T-helper 2 cell treated with Interferon-gamma antibody and Interleukin-4, amounts not matched to agents 5 μg/mL and 100 μg/mL, for 36 hours (primary cell): ENCODE measurements at regions not wholly inside any gene's neighbourhood (a gene's known extent, or its start where the extent isn't known, plus 50 kb on each side); places are given as distances from the start of the nearest gene placed in this dataset.

Source experiments
- DNase-seq: peaks from one replicate; pipeline ENCODE4 v3.0.0; 2021; ENCODE audit warnings: low spot score
- H3K27ac Mint-ChIP-seq: one replicate; pipeline ENCODE4 v1.8.0; 2021; ENCODE audit warnings: mild to moderate bottlenecking, mixed read lengths
- H3K27me3 Mint-ChIP-seq: one replicate; pipeline ENCODE4 v1.8.0; 2021; ENCODE audit warnings: low read depth, mixed read lengths
- H3K36me3 Mint-ChIP-seq: one replicate; pipeline ENCODE4 v1.8.0; 2021; ENCODE audit warnings: low read depth, mixed read lengths
- H3K4me1 Mint-ChIP-seq: one replicate; pipeline ENCODE4 v1.8.0; 2021; ENCODE audit warnings: low read depth, mixed read lengths
- H3K4me3 Mint-ChIP-seq: one replicate; pipeline ENCODE4 v1.8.0; 2022; ENCODE audit warnings: mild to moderate bottlenecking, moderate library complexity, mixed read lengths
- H3K9me3 Mint-ChIP-seq: one replicate; pipeline ENCODE4 v1.8.0; 2021; ENCODE audit warnings: mixed read lengths

GRCh38 chr13:57935965-57936364, 304.4 kb downstream of the PCDH17 start:
- Mint-ChIP-seq H3K4me3 (no peak overlapping the region), H3K27ac (no peak overlapping the region), H3K36me3 (no peaks in the 10 kb centered on the region), H3K9me3 (peaks cover 42% of the 10 kb centered on the region), H3K27me3 (no peaks in the 10 kb centered on the region), H3K4me1 (no peaks in the 10 kb centered on the region)
- DNase-seq, result no peak

- Mint-ChIP-seq H3K9me3 (peaks cover 28% of the 10 kb centered on the region), H3K36me3 (no peaks in the 10 kb centered on the region), H3K4me1 (no peaks in the 10 kb centered on the region), H3K27me3 (no peaks in the 10 kb centered on the region), H3K27ac (no peak overlapping the region), H3K4me3 (no peak overlapping the region)
- no peak for DNase-seq
Measured at GRCh38 chr13:57946361-57946760, 314.8 kb downstream of the PCDH17 start.

- no peaks in the 10 kb centered on the region for H3K27me3 Mint-ChIP-seq
- no peak for DNase-seq
- H3K27ac Mint-ChIP-seq, result no peak overlapping the region
- no peaks in the 10 kb centered on the region for H3K4me1 Mint-ChIP-seq
- peaks cover 35% of the 10 kb centered on the region for H3K9me3 Mint-ChIP-seq
- H3K36me3 Mint-ChIP-seq, result no peaks in the 10 kb centered on the region
- H3K4me3 Mint-ChIP-seq, result no peak overlapping the region
Measured at GRCh38 chr13:57948884-57949283, 317.3 kb downstream of the PCDH17 start.

- Mint-ChIP-seq H3K4me1 (no peaks in the 10 kb centered on the region), H3K27me3 (no peaks in the 10 kb centered on the region), H3K36me3 (no peaks in the 10 kb centered on the region), H3K27ac (no peak overlapping the region), H3K4me3 (no peak overlapping the region), H3K9me3 (peaks cover 71% of the 10 kb centered on the region)
- DNase-seq, result no peak
Measured at GRCh38 chr13:57969951-57970350, 338.4 kb downstream of the PCDH17 start.

GRCh38 chr13:57970404-57970803, 338.9 kb downstream of the PCDH17 start:
- no peaks in the 10 kb centered on the region for H3K36me3 Mint-ChIP-seq

GRCh38 chr13:57982782-57983181, 351.2 kb downstream of the PCDH17 start:
- peaks cover 43% of the 10 kb centered on the region for H3K9me3 Mint-ChIP-seq
- H3K27me3 Mint-ChIP-seq, result no peaks in the 10 kb centered on the region
- H3K4me3 Mint-ChIP-seq, result no peak overlapping the region
- H3K36me3 Mint-ChIP-seq, result no peaks in the 10 kb centered on the region
- H3K27ac Mint-ChIP-seq, result no peak overlapping the region
- DNase-seq, result no peak
- H3K4me1 Mint-ChIP-seq, result no peaks in the 10 kb centered on the region

More at GRCh38 chr13:57970404-57970803, 338.9 kb downstream of the PCDH17 start:
- H3K27me3 Mint-ChIP-seq, result no peaks in the 10 kb centered on the region
- no peak overlapping the region for H3K4me3 Mint-ChIP-seq
- peaks cover 71% of the 10 kb centered on the region for H3K9me3 Mint-ChIP-seq
- DNase-seq, result no peak
- no peaks in the 10 kb centered on the region for H3K4me1 Mint-ChIP-seq
- no peak overlapping the region for H3K27ac Mint-ChIP-seq

GRCh38 chr13:57988276-57988675, 356.7 kb downstream of the PCDH17 start:
- peaks cover 32% of the 10 kb centered on the region for H3K9me3 Mint-ChIP-seq
- no peaks in the 10 kb centered on the region for H3K4me1 Mint-ChIP-seq
- no peak overlapping the region for H3K4me3 Mint-ChIP-seq
- no peaks in the 10 kb centered on the region for H3K27me3 Mint-ChIP-seq
- no peaks in the 10 kb centered on the region for H3K36me3 Mint-ChIP-seq
- no peak for DNase-seq
- no peak overlapping the region for H3K27ac Mint-ChIP-seq

- no peaks in the 10 kb centered on the region for H3K27me3 Mint-ChIP-seq
Measured at GRCh38 chr13:57991041-57991440, 359.5 kb downstream of the PCDH17 start.

GRCh38 chr13:57992416-57992815, 360.9 kb downstream of the PCDH17 start:
- no peaks in the 10 kb centered on the region for H3K36me3 Mint-ChIP-seq
- H3K4me3 Mint-ChIP-seq, result no peak overlapping the region
- peaks cover 23% of the 10 kb centered on the region for H3K9me3 Mint-ChIP-seq
- H3K27me3 Mint-ChIP-seq, result no peaks in the 10 kb centered on the region
- no peak for DNase-seq
- no peaks in the 10 kb centered on the region for H3K4me1 Mint-ChIP-seq
- H3K27ac Mint-ChIP-seq, result no peak overlapping the region

More at GRCh38 chr13:57991041-57991440, 359.5 kb downstream of the PCDH17 start:
- no peak overlapping the region for H3K27ac Mint-ChIP-seq
- H3K36me3 Mint-ChIP-seq, result no peaks in the 10 kb centered on the region
- H3K4me1 Mint-ChIP-seq, result no peaks in the 10 kb centered on the region
- H3K9me3 Mint-ChIP-seq, result peaks cover 30% of the 10 kb centered on the region
- H3K4me3 Mint-ChIP-seq, result no peak overlapping the region
- DNase-seq, result no peak

GRCh38 chr13:57996717-57997116, 365.2 kb downstream of the PCDH17 start:
- DNase-seq, result no peak
- peaks cover 37% of the 10 kb centered on the region for H3K9me3 Mint-ChIP-seq

GRCh38 chr13:58004751-58005150, 373.2 kb downstream of the PCDH17 start:
- Mint-ChIP-seq H3K36me3 (no peaks in the 10 kb centered on the region), H3K27ac (no peak overlapping the region), H3K4me3 (no peak overlapping the region), H3K4me1 (no peaks in the 10 kb centered on the region), H3K9me3 (peaks cover 26% of the 10 kb centered on the region), H3K27me3 (no peaks in the 10 kb centered on the region)
- no peak for DNase-seq

More at GRCh38 chr13:57996717-57997116, 365.2 kb downstream of the PCDH17 start:
- Mint-ChIP-seq H3K27ac (no peak overlapping the region), H3K36me3 (no peaks in the 10 kb centered on the region), H3K4me3 (no peak overlapping the region), H3K4me1 (no peaks in the 10 kb centered on the region), H3K27me3 (no peaks in the 10 kb centered on the region)

GRCh38 chr13:58018020-58018419, 386.5 kb downstream of the PCDH17 start:
- H3K27ac Mint-ChIP-seq, result no peak overlapping the region
- no peaks in the 10 kb centered on the region for H3K27me3 Mint-ChIP-seq
- no peaks in the 10 kb centered on the region for H3K36me3 Mint-ChIP-seq
- DNase-seq, result no peak
- H3K9me3 Mint-ChIP-seq, result peaks cover 13% of the 10 kb centered on the region
- H3K4me3 Mint-ChIP-seq, result no peak overlapping the region
- H3K4me1 Mint-ChIP-seq, result no peaks in the 10 kb centered on the region

GRCh38 chr13:58018865-58019264, 387.3 kb downstream of the PCDH17 start:
- Mint-ChIP-seq H3K36me3 (no peaks in the 10 kb centered on the region), H3K9me3 (peaks cover 12% of the 10 kb centered on the region), H3K4me1 (no peaks in the 10 kb centered on the region), H3K27ac (no peak overlapping the region), H3K4me3 (no peak overlapping the region), H3K27me3 (no peaks in the 10 kb centered on the region)
- no peak for DNase-seq

GRCh38 chr13:58024103-58024502, 392.6 kb downstream of the PCDH17 start:
- H3K9me3 Mint-ChIP-seq, result peaks cover 7% of the 10 kb centered on the region
- H3K27me3 Mint-ChIP-seq, result no peaks in the 10 kb centered on the region
- no peaks in the 10 kb centered on the region for H3K36me3 Mint-ChIP-seq
- no peak overlapping the region for H3K27ac Mint-ChIP-seq
- no peak overlapping the region for H3K4me3 Mint-ChIP-seq
- H3K4me1 Mint-ChIP-seq, result no peaks in the 10 kb centered on the region
- DNase-seq, result no peak

- Mint-ChIP-seq H3K4me1 (no peaks in the 10 kb centered on the region), H3K4me3 (no peak overlapping the region)
Measured at GRCh38 chr13:58025821-58026220, 394.3 kb downstream of the PCDH17 start.

More at GRCh38 chr13:58025821-58026220, 394.3 kb downstream of the PCDH17 start:
- H3K36me3 Mint-ChIP-seq, result no peaks in the 10 kb centered on the region
- H3K9me3 Mint-ChIP-seq, result peaks cover 8% of the 10 kb centered on the region
- H3K27ac Mint-ChIP-seq, result no peak overlapping the region
- no peak for DNase-seq
- H3K27me3 Mint-ChIP-seq, result no peaks in the 10 kb centered on the region
